ENCODE measurements at regions not wholly inside any gene's neighbourhood (a gene's known extent, or its start where the extent isn't known, plus 50 kb on each side); places are given as distances from the start of the nearest gene placed in this dataset.

DNA sequence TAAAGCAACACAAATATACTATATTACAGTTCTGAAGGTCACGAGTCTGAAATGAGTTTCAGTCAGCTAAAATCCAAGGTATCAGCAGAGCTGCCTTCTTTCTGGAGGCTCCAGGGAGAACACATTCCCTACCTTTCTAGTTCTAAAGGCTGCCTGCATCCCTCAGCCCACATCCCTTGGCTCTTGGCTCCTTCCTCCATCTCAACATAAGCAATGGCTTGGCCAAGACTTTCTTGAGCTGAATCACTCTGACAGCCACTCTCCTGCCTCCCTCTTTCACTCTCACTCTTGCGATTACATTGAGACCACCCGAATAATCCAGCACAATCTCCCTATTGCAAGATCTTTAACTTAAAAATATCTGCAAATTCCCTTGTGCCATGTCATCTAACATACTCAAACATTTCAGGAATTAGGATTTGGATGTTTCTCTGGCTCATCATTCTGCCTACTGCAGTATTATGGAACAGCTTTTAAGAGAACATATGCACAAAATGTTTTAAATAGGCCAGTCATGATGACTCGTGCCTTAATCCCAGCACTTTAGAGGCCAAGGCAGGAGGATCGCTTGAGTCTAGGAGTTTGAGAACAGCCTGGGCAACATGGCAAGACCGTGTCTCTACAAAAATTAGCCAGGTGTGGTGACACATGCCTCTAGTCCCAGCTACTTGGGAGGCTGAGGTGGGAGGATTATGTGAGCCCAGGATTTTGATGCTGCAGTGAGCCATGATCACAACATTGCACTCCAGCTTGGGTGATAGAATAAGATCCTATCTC is 144.2 kb upstream of the VSTM2A start:
- H2AFZ ChIP-seq (ENCODE audit: low read depth): no peak overlapping the region
- no peaks in the 10 kb centered on the region for H3K4me1 ChIP-seq (ENCODE audit: low read depth, poor library complexity, severe bottlenecking)
- H3K27me3 ChIP-seq (ENCODE audit: insufficient read depth, low read depth): no peaks in the 10 kb centered on the region
- no peak overlapping the region for H3K27ac ChIP-seq
- H3K4me3 ChIP-seq (IDR thresholded peaks at IDR 0.05; ENCODE audit: insufficient read depth, low read depth, low read length): no peak overlapping the region
- H4K20me1 ChIP-seq (ENCODE audit: insufficient read depth): no peaks in the 10 kb centered on the region
- no peaks in the 10 kb centered on the region for H3K36me3 ChIP-seq (ENCODE audit: insufficient read depth)
- TF ChIP-seq, protein P1, sequence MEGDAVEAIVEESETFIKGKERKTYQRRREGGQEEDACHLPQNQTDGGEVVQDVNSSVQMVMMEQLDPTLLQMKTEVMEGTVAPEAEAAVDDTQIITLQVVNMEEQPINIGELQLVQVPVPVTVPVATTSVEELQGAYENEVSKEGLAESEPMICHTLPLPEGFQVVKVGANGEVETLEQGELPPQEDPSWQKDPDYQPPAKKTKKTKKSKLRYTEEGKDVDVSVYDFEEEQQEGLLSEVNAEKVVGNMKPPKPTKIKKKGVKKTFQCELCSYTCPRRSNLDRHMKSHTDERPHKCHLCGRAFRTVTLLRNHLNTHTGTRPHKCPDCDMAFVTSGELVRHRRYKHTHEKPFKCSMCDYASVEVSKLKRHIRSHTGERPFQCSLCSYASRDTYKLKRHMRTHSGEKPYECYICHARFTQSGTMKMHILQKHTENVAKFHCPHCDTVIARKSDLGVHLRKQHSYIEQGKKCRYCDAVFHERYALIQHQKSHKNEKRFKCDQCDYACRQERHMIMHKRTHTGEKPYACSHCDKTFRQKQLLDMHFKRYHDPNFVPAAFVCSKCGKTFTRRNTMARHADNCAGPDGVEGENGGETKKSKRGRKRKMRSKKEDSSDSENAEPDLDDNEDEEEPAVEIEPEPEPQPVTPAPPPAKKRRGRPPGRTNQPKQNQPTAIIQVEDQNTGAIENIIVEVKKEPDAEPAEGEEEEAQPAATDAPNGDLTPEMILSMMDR (conservative IDR thresholded peaks at IDR 0.05; ENCODE audit: low read depth, low read length): no peak
- H3K9ac ChIP-seq: no peak overlapping the region
- no peaks in the 10 kb centered on the region for H3K79me2 ChIP-seq (ENCODE audit: insufficient read depth, low read depth)
- no peak overlapping the region for H3K4me2 ChIP-seq

DNA sequence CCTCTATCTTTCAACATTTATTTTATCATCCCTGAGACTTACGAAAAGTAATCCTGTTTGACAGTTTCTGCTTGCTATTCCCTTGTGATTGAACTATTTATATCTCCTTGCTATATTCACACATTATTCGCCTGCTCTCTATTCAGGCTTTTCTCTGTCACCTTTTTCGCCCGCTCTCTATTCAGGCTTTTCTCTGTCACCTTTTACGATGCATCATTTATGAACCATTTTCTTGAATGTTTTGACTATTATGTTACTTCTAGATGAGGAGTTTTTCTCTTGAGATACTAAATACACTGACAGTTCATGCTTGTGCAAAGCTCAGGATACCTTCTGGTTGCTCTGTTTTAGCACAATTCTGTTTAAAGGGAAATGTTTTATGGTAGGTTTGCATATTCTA is 143.3 kb upstream of the VSTM2A start:
- Histone ChIP-seq H3K36me3 (ENCODE audit: insufficient read depth) (no peaks in the 10 kb centered on the region), H3K4me3 (IDR thresholded peaks at IDR 0.05; ENCODE audit: insufficient read depth, low read depth, low read length) (no peak overlapping the region), H3K4me1 (ENCODE audit: low read depth, poor library complexity, severe bottlenecking) (no peaks in the 10 kb centered on the region), H3K79me2 (ENCODE audit: insufficient read depth, low read depth) (no peaks in the 10 kb centered on the region), H2AFZ (ENCODE audit: low read depth) (no peak overlapping the region), H3K27ac (no peak overlapping the region), H3K9ac (no peak overlapping the region), H4K20me1 (ENCODE audit: insufficient read depth) (no peaks in the 10 kb centered on the region), H3K4me2 (no peak overlapping the region), H3K27me3 (ENCODE audit: insufficient read depth, low read depth) (no peaks in the 10 kb centered on the region)
- TF ChIP-seq, protein P1 (conservative IDR thresholded peaks at IDR 0.05; ENCODE audit: low read depth, low read length): no peak

DNA sequence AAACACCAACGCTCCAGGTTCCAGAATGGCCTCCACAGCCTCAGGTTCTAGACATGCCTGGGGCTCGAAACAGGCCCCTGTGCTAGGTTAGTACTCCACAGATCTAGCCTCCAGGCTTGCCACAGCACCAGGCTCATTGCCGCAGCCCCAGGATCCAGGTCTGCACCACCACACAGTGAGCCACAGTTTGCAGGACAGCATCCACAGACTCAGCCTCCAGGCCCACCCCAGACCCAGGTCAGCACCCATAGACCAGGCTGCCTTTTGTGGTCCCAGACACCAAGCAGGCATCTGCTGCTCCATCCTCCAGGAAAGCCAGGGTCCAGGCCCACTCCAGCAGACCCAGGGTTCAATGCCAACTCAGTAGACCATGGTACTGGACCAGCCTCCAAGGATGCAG is 132.3 kb upstream of the VSTM2A start:
- TF ChIP-seq, protein P1 (conservative IDR thresholded peaks at IDR 0.05; ENCODE audit: low read depth, low read length): no peak
- H3K9ac ChIP-seq: no peak overlapping the region
- no peaks in the 10 kb centered on the region for H4K20me1 ChIP-seq (ENCODE audit: insufficient read depth)
- no peaks in the 10 kb centered on the region for H3K36me3 ChIP-seq (ENCODE audit: insufficient read depth)
- H3K4me2 ChIP-seq: no peak overlapping the region
- no peak overlapping the region for H3K4me3 ChIP-seq (IDR thresholded peaks at IDR 0.05; ENCODE audit: insufficient read depth, low read depth, low read length)
- no peaks in the 10 kb centered on the region for H3K79me2 ChIP-seq (ENCODE audit: insufficient read depth, low read depth)
- H2AFZ ChIP-seq (ENCODE audit: low read depth): no peak overlapping the region
- no peaks in the 10 kb centered on the region for H3K27me3 ChIP-seq (ENCODE audit: insufficient read depth, low read depth)
- no peak overlapping the region for H3K27ac ChIP-seq
- no peaks in the 10 kb centered on the region for H3K4me1 ChIP-seq (ENCODE audit: low read depth, poor library complexity, severe bottlenecking)

DNA sequence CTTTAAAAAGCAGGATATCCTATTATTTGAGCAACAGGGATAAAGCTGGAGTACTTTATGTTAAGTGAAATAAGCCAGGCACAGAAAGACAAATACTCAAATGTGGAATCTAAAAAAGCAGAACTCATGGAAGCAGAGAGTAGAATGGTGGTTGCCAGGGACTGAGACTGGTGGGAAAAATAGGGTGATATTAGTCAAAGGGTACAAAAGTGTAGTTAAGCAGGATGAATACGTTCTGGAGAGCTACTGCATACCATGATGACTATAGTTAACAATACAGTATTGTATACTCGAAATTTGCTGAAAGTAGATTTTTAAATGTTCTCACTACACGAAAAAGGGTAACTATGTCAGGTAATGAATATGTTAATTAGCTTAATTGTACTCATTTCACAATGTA is 125.5 kb upstream of the VSTM2A start:
- H3K9ac ChIP-seq: no peak overlapping the region
- no peak overlapping the region for H3K4me3 ChIP-seq (IDR thresholded peaks at IDR 0.05; ENCODE audit: insufficient read depth, low read depth, low read length)
- H3K4me1 ChIP-seq (ENCODE audit: low read depth, poor library complexity, severe bottlenecking): no peaks in the 10 kb centered on the region
- H4K20me1 ChIP-seq (ENCODE audit: insufficient read depth): no peaks in the 10 kb centered on the region
- H2AFZ ChIP-seq (ENCODE audit: low read depth): no peak overlapping the region
- TF ChIP-seq, protein P1 (conservative IDR thresholded peaks at IDR 0.05; ENCODE audit: low read depth, low read length): no peak
- H3K4me2 ChIP-seq: no peak overlapping the region
- no peaks in the 10 kb centered on the region for H3K27me3 ChIP-seq (ENCODE audit: insufficient read depth, low read depth)
- no peaks in the 10 kb centered on the region for H3K79me2 ChIP-seq (ENCODE audit: insufficient read depth, low read depth)
- H3K27ac ChIP-seq: no peak overlapping the region
- no peaks in the 10 kb centered on the region for H3K36me3 ChIP-seq (ENCODE audit: insufficient read depth)

All from KMS-11 (cell line).